SK-N-SH (cell line): ENCODE measurements at regions not wholly inside any gene's neighbourhood (a gene's known extent, or its start where the extent isn't known, plus 50 kb on each side); places are given as distances from the start of the nearest gene placed in this dataset.
"Not testable (repeated sequence)": the region's sequence is repeated elsewhere in the genome, so short reads cannot be mapped to it uniquely, and the experiment has no call there.

Experiments
- CTCF ChIA-PET: fragments of 300-600, 350-600 bp; formaldehyde crosslinking; extraction: SDS; loops from one replicate; lab custom pipeline; 2021; lab: Yijun Ruan, JAX
- POLR2A ChIA-PET: fragments of 350-600 bp; sonication (Branson Sonifier 250); formaldehyde crosslinking; extraction: SDS; loops from one replicate; lab custom pipeline; 2020; ENCODE audit warnings: antibody characterized with exemption, inconsistent platforms; lab: Yijun Ruan, JAX
- DNase-seq: peaks from one replicate; pipeline ENCODE4 v3.0.0; 2012
- H2AFZ ChIP-seq: fragments of 200-600 bp; sonication (generic); 2 replicates; pipeline ENCODE4 v1.8.1; 2016; ENCODE audit warnings: antibody characterized with exemption, mild to moderate bottlenecking, low read depth
- H3F3A ChIP-seq: fragments of 200-600 bp; sonication (generic); replicated peaks from 2 replicates; pipeline ENCODE3; 2016; ENCODE audit warnings: antibody characterized with exemption, mild to moderate bottlenecking; ENCODE audit not compliant: insufficient read depth
- H3K27ac ChIP-seq, 2 experiments: fragments of 200-500 bp in 1 of 2; fragments of 200-600 bp in 1 of 2; sonication (Bioruptor generic) in 1 of 2; sonication (generic), shearing (Covaris generic) in 1 of 2; 2 replicates each; pipeline versions ENCODE4 v1.5.1 to v1.6.1; 2014 to 2016; ENCODE audit warnings: low read depth in 2 of 2, inconsistent platforms in 1 of 2, low read length in 1 of 2, mild to moderate bottlenecking in 1 of 2, mixed read lengths in 1 of 2
- H3K27me3 ChIP-seq: fragments of 200-600 bp; sonication (generic), shearing (Covaris generic); 2 replicates; pipeline ENCODE4 v1.6.1; 2016; ENCODE audit warnings: mixed run types; ENCODE audit not compliant: insufficient read depth
- H3K36me3 ChIP-seq, 2 experiments: fragments of 200-500 bp in 1 of 2; fragments of 200-600 bp in 1 of 2; sonication (Bioruptor generic) in 1 of 2; sonication (generic) in 1 of 2; replicated peaks in 1 of 2; 2 replicates each; pipeline versions ENCODE3 to v1.5.1; 2014 to 2016; ENCODE audit warnings: low read length in 1 of 2, mild to moderate bottlenecking in 1 of 2; ENCODE audit not compliant: insufficient read depth in 2 of 2, control insufficient read depth in 1 of 2
- H3K4me1 ChIP-seq, 2 experiments: fragments of 200-500 bp in 1 of 2; fragments of 200-600 bp in 1 of 2; sonication (Bioruptor generic) in 1 of 2; sonication (generic), shearing (Covaris generic) in 1 of 2; 2 replicates each; pipeline versions ENCODE4 v1.5.1 to v1.6.1; 2014 to 2016; ENCODE audit warnings: low read depth in 1 of 2, low read length in 1 of 2, mixed run types in 1 of 2; ENCODE audit not compliant: insufficient read depth in 2 of 2, control insufficient read depth in 1 of 2
- H3K4me2 ChIP-seq: fragments of 200-600 bp; sonication (generic), shearing (Covaris generic); 2 replicates; pipeline ENCODE4 v1.6.1; 2017; ENCODE audit warnings: mixed run types
- H3K4me3 ChIP-seq, 2 experiments: fragments of 200-500 bp in 1 of 2; fragments of 200-600 bp in 1 of 2; sonication (Bioruptor generic) in 1 of 2; sonication (generic), shearing (Covaris generic) in 1 of 2; 2 replicates each; pipeline versions ENCODE4 v1.5.1 to v1.8.1; 2014 to 2016; ENCODE audit warnings: low read depth in 2 of 2, inconsistent platforms in 1 of 2, low read length in 1 of 2, mild to moderate bottlenecking in 1 of 2, mixed read lengths in 1 of 2, moderate library complexity in 1 of 2
- H3K79me2 ChIP-seq: fragments of 200-600 bp; sonication (generic); 2 replicates; pipeline ENCODE4 v1.8.1; 2017; ENCODE audit warnings: mild to moderate bottlenecking; ENCODE audit not compliant: insufficient read depth
- H3K9ac ChIP-seq: fragments of 200-600 bp; sonication (generic); 2 replicates; pipeline ENCODE4 v1.6.1; 2017; ENCODE audit warnings: mixed run types
- H3K9me2 ChIP-seq: fragments of 200-600 bp; sonication (generic); 2 replicates; pipeline ENCODE4 v1.6.1; 2017; ENCODE audit warnings: mixed run types
- H3K9me3 ChIP-seq: fragments of 200-600 bp; sonication (generic); 2 replicates; pipeline ENCODE4 v1.6.1; 2017; ENCODE audit warnings: mixed run types, mild to moderate bottlenecking, moderate library complexity
- H4K20me1 ChIP-seq: fragments of 200-600 bp; sonication (generic); 2 replicates; pipeline ENCODE4 v1.6.1; 2017; ENCODE audit warnings: mild to moderate bottlenecking, mixed run types; ENCODE audit not compliant: insufficient read depth
- CHD2 ChIP-seq: fragments of 150-350 bp; IDR thresholded peaks from 2 replicates; pipeline ENCODE4 v1.6.1; 2018; ENCODE audit warnings: low read length; ENCODE audit not compliant: partially characterized antibody
- EP300 ChIP-seq, 2 experiments: IDR thresholded peaks; 2 replicates each; pipeline versions ENCODE4 v1.4.0 to v1.6.1; 2012; ENCODE audit warnings: borderline replicate concordance in 1 of 2, low read depth in 1 of 2, low read length in 1 of 2
- GABPA ChIP-seq: IDR thresholded peaks from 2 replicates; pipeline ENCODE4 v1.4.0; 2012; ENCODE audit warnings: low read depth, mild to moderate bottlenecking
- GATA2 ChIP-seq: sonication (generic); formaldehyde crosslinking; IDR thresholded peaks from 2 replicates; pipeline ENCODE4 v1.5.0; 2020; ENCODE audit warnings: mild to moderate bottlenecking, missing genetic modification reagents
- MEF2A ChIP-seq: IDR thresholded peaks from 2 replicates; pipeline ENCODE4 v1.4.0; 2012; ENCODE audit warnings: low read depth, borderline replicate concordance
- NFIC ChIP-seq: IDR thresholded peaks from 2 replicates; pipeline ENCODE4 v1.4.0; 2012; ENCODE audit warnings: borderline replicate concordance
- NRF1 ChIP-seq: IDR thresholded peaks from 2 replicates; pipeline ENCODE4 v1.6.1; 2012; ENCODE audit warnings: low read depth, mild to moderate bottlenecking, low read length
- TCF12 ChIP-seq: IDR thresholded peaks from 2 replicates; pipeline ENCODE4 v1.4.0; 2012
- TEAD4 ChIP-seq: IDR thresholded peaks from 2 replicates; pipeline ENCODE4 v1.4.0; 2012; ENCODE audit warnings: mild to moderate bottlenecking, borderline replicate concordance; ENCODE audit not compliant: insufficient read depth
- WGBS: methylation state at CpG from one replicate; pipeline ENCODE4 v1.1.6; 2017; ENCODE audit warnings: low lambda C conversion rate; 5-methylcytosine and 5-hydroxymethylcytosine counted together
- TF ChIP-seq, protein P1 (sequence below): IDR thresholded peaks from 2 replicates; pipeline ENCODE4 v1.4.0; 2012; ENCODE audit warnings: low read depth
- TF ChIP-seq, protein P2 (sequence below): fragments of 150-350 bp; IDR thresholded peaks from 2 replicates; pipeline ENCODE4 v1.6.1; 2017; ENCODE audit warnings: antibody characterized with exemption, low read length, low read depth, borderline replicate concordance
- TF ChIP-seq, protein P3 (sequence below): IDR thresholded peaks from 2 replicates; pipeline ENCODE4 v1.6.1; 2012; ENCODE audit warnings: mild to moderate bottlenecking, low read depth, low read length, moderate library complexity

DNA sequence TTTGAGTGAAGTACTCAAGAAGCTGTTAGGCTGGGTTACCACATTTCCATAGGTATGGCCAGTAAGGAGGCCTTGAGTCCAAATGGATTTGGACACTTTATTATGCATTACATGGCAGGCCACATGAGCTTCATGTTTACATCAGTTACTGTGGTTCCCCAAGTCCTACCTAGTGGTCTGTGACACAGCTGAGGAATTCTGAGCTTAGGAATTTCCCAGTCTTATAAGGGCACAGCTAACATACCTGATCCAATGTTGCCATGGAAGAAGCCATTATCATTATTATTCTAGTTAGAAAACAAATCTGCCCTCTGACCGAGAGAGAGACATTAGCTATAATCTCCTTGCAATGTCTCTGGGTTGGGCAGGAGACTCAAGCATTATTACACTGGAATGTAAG lies 174.4 kb upstream of the NUDT10 start:
- no peak overlapping the region for H3K27ac ChIP-seq
- H3K27me3 ChIP-seq, result peaks cover 5% of the 10 kb centered on the region; the same call in 1 of the 2 replicates
- H3K4me2 ChIP-seq, result no peak overlapping the region
- no peak overlapping the region for H3K9ac ChIP-seq
- WGBS, result 0% methylated on average over 1 of the region's 1 CpG
- no peaks in the 10 kb centered on the region for H3K79me2 ChIP-seq
- H3K9me2 ChIP-seq, result no peaks in the 10 kb centered on the region
- POLR2A ChIA-PET, result no interaction called here
- TF ChIP-seq, protein P1, sequence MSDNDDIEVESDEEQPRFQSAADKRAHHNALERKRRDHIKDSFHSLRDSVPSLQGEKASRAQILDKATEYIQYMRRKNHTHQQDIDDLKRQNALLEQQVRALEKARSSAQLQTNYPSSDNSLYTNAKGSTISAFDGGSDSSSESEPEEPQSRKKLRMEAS, result no peak
- TF ChIP-seq GABPA (no peak), EP300 (IDR thresholded peaks at IDR 0.05; ENCODE audit: borderline replicate concordance in 1 of 2, low read depth in 1 of 2, low read length in 1 of 2) (no peak), MEF2A (no peak), CHD2 (no peak), TCF12 (no peak), NFIC (no peak)
- TF ChIP-seq, protein P2, sequence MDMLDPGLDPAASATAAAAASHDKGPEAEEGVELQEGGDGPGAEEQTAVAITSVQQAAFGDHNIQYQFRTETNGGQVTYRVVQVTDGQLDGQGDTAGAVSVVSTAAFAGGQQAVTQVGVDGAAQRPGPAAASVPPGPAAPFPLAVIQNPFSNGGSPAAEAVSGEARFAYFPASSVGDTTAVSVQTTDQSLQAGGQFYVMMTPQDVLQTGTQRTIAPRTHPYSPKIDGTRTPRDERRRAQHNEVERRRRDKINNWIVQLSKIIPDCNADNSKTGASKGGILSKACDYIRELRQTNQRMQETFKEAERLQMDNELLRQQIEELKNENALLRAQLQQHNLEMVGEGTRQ, result no peak
- no peaks in the 10 kb centered on the region for H3K36me3 ChIP-seq
- no peaks in the 10 kb centered on the region for H3F3A ChIP-seq
- no peaks in the 10 kb centered on the region for H3K4me1 ChIP-seq
- H2AFZ ChIP-seq, result no peak overlapping the region
- H3K4me3 ChIP-seq, result no peak overlapping the region
- no peak for DNase-seq
- no peaks in the 10 kb centered on the region for H4K20me1 ChIP-seq
- no peaks in the 10 kb centered on the region for H3K9me3 ChIP-seq
- CTCF ChIA-PET, result no interaction called here

DNA sequence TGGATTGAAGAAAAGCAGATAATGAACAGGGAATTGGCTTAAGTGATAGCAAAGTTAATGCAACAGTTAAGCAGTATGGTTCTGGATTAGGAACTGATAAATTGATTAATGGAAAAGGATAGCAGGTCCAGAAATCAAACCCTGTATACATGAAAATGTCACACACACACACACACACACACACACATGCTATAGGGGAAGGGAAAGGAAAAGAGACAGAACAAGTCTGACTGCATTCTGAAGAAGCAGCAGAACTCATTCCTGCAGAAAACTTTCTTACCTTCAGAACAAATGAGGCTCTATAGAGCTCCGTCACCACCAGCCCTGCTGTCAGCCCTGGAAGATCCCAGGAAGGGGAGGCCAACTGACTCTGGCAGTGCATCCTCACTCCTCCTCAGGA lies 173.2 kb upstream of the NUDT10 start:
- H3K4me3 ChIP-seq, H3F3A ChIP-seq, DNase-seq, H3K27ac ChIP-seq, CTCF ChIA-PET, H3K79me2 ChIP-seq, H3K9me2 ChIP-seq, H3K4me1 ChIP-seq, H3K27me3 ChIP-seq, H3K9me3 ChIP-seq, H2AFZ ChIP-seq, H3K36me3 ChIP-seq, H3K4me2 ChIP-seq, POLR2A ChIA-PET, H4K20me1 ChIP-seq, H3K9ac ChIP-seq: not testable (repeated sequence)
- WGBS, result no CpG with 5 or more reads among the region's 1 CpG

DNA sequence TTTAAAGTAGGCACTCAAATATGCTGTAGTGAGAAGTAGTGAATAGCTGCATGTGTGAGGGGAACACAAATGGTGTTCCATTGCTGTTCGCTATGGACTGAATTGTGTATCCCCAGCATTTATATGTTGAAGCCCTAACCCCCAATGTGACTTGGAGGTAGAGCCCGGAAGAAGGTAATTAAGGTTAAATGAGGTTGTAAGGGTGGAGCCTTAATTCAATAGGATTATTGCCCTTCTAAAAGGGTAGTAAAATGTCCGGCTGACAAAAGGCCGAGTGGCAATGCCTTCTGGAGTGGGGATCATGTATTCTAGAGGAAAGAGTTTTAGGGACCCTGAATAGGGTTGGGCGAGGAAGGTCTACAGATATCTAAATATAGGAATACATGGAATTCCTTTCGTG lies 168.9 kb upstream of the NUDT10 start:
- CTCF ChIA-PET, result no interaction called here
- Histone ChIP-seq H3K36me3 (no peaks in the 10 kb centered on the region), H3K27me3 (no peaks in the 10 kb centered on the region; the same call in 1 of the 2 replicates)
- 1% methylated on average over 6 of the region's 6 CpGs for WGBS
- TF ChIP-seq TEAD4, result no peak
- TF ChIP-seq GATA2 (CRISPR knock-in tag), result no peak
- TF ChIP-seq, protein P3, sequence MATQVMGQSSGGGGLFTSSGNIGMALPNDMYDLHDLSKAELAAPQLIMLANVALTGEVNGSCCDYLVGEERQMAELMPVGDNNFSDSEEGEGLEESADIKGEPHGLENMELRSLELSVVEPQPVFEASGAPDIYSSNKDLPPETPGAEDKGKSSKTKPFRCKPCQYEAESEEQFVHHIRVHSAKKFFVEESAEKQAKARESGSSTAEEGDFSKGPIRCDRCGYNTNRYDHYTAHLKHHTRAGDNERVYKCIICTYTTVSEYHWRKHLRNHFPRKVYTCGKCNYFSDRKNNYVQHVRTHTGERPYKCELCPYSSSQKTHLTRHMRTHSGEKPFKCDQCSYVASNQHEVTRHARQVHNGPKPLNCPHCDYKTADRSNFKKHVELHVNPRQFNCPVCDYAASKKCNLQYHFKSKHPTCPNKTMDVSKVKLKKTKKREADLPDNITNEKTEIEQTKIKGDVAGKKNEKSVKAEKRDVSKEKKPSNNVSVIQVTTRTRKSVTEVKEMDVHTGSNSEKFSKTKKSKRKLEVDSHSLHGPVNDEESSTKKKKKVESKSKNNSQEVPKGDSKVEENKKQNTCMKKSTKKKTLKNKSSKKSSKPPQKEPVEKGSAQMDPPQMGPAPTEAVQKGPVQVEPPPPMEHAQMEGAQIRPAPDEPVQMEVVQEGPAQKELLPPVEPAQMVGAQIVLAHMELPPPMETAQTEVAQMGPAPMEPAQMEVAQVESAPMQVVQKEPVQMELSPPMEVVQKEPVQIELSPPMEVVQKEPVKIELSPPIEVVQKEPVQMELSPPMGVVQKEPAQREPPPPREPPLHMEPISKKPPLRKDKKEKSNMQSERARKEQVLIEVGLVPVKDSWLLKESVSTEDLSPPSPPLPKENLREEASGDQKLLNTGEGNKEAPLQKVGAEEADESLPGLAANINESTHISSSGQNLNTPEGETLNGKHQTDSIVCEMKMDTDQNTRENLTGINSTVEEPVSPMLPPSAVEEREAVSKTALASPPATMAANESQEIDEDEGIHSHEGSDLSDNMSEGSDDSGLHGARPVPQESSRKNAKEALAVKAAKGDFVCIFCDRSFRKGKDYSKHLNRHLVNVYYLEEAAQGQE, result no peak
- no peak for TF ChIP-seq NRF1
- TF ChIP-seq, all 33 proteins: peak for 0
- no peak overlapping the region for H3K4me2 ChIP-seq
- no peaks in the 10 kb centered on the region for H3K9me2 ChIP-seq
- H4K20me1 ChIP-seq, result no peaks in the 10 kb centered on the region
- POLR2A ChIA-PET, result no interaction called here
- no peak for DNase-seq
- H3K4me1 ChIP-seq, result no peaks in the 10 kb centered on the region
- no peaks in the 10 kb centered on the region for H3K9me3 ChIP-seq
- no peaks in the 10 kb centered on the region for H3K79me2 ChIP-seq
- H3F3A ChIP-seq, result no peaks in the 10 kb centered on the region
- no peak overlapping the region for H3K4me3 ChIP-seq
- no peak overlapping the region for H3K27ac ChIP-seq
- no peak overlapping the region for H3K9ac ChIP-seq
- no peak overlapping the region for H2AFZ ChIP-seq

DNA sequence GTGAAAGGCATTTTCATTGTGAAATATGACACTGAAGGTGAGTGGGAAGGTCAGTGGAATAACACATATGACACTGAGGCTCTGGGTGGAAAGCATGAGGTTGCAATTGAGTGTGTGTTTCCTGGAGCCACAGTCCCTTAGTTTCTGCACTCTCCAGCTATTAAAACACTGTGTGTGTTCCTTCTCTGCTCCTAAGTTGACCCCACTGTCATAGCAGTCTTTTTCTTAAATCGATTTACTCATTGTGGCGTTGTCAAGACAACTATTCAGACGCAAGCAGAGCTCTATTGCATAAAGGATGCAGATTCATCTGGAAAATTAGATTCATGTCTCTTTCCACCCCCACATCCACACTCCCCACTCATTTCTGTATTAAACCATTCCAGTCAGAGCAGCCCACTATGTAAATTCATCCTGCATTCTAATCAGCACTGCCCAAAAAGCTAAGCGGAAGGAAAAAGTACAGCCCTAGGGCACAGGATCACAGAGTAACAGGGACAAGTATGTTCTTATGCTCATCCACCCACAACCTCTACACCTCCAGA lies 154.2 kb upstream of the NUDT10 start:
- H3K79me2 ChIP-seq, H3K9me3 ChIP-seq, H3K9ac ChIP-seq, DNase-seq, CTCF ChIA-PET, H3K4me3 ChIP-seq, H2AFZ ChIP-seq, H3F3A ChIP-seq, H3K27me3 ChIP-seq, H3K4me2 ChIP-seq, H3K4me1 ChIP-seq, H3K27ac ChIP-seq, H3K9me2 ChIP-seq, H4K20me1 ChIP-seq, H3K36me3 ChIP-seq, POLR2A ChIA-PET: not testable (repeated sequence)
- WGBS, result 3% methylated on average over 4 of the region's 4 CpGs
